B cell (primary cell): ENCODE measurements at regions not wholly inside any gene's neighbourhood (a gene's known extent, or its start where the extent isn't known, plus 50 kb on each side); places are given as distances from the start of the nearest gene placed in this dataset.

Source experiments
- CTCF ChIP-seq: fragments of 200-600 bp; IDR thresholded peaks from one replicate; pipeline ENCODE4 v1.8.0; 2022; ENCODE audit warnings: antibody characterized with exemption, mild to moderate bottlenecking
- EZH2 ChIP-seq: IDR thresholded peaks from 2 replicates; pipeline ENCODE4 v1.6.1; 2012; ENCODE audit warnings: borderline replicate concordance, low read depth, mild to moderate bottlenecking, moderate library complexity, low read length; ENCODE audit not compliant: insufficient read depth, poor library complexity, severe bottlenecking

- no peak for TF ChIP-seq CTCF
- TF ChIP-seq EZH2, result no peak
These were observed 485.8 kb upstream of the POU3F3 start for GRCh38 chr2:104368089-104368488.
